Psoas muscle (tissue), 7 donors: ENCODE measurements at regions not wholly inside any gene's neighbourhood (a gene's known extent, or its start where the extent isn't known, plus 50 kb on each side); places are given as distances from the start of the nearest gene placed in this dataset.

Source experiments
- ATAC-seq, 4 donors: fragments of 200-7000 bp; cut with Tn5 transposase; one replicate each; pipeline ENCODE4 v1.9.1; 2020; ENCODE audit warnings: moderate library complexity in 3 of 4, mild to moderate bottlenecking in 2 of 4
- DNase-seq, 2 donors: peaks; one replicate each; pipeline ENCODE4 v3.0.0-alpha.2; 2020
- H3K27ac ChIP-seq: fragments of 200-600 bp; one replicate; pipeline ENCODE4 v1.8.0; 2022
- H3K27me3 ChIP-seq, 3 donors: fragments of 200-600 bp in 1 of 3; one replicate each; pipeline versions ENCODE4 v1.6.1 to v1.8.0; 2013 to 2022; ENCODE audit warnings: low read length in 2 of 3, mild to moderate bottlenecking in 2 of 3, moderate library complexity in 1 of 3; ENCODE audit not compliant: insufficient read depth in 3 of 3
- H3K36me3 ChIP-seq, 2 donors: fragments of 200-600 bp in 1 of 2; one replicate each; pipeline versions ENCODE4 v1.6.1 to v1.8.0; 2013 to 2022; ENCODE audit warnings: low read depth in 1 of 2, mild to moderate bottlenecking in 1 of 2, moderate library complexity in 1 of 2; ENCODE audit not compliant: insufficient read depth in 1 of 2
- H3K4me1 ChIP-seq: fragments of 200-600 bp; one replicate; pipeline ENCODE4 v1.8.0; 2022
- H3K4me3 ChIP-seq: fragments of 200-600 bp; one replicate; pipeline ENCODE4 v1.8.0; 2022; ENCODE audit warnings: mild to moderate bottlenecking
- H3K9me3 ChIP-seq: fragments of 200-600 bp; one replicate; pipeline ENCODE4 v1.8.0; 2022
- WGBS, 3 donors: extraction: QIAGEN DNeasy Blood & Tissue Kit; methylation state at CpG; one replicate each; pipeline versions ENCODE4 v1.1.6 to v1.1.7; 2013; 5-methylcytosine and 5-hydroxymethylcytosine counted together
- intact Hi-C, 2 donors: fragments of 100-400 bp; cut with DNase I; formaldehyde crosslinking; loops; one replicate each; pipeline versions ENCODE4 v1.11.0 to v1.14.2; 2022
- TF ChIP-seq, protein P1 (sequence below): fragments of 200-600 bp; IDR thresholded peaks from one replicate; pipeline ENCODE4 v1.8.0; 2022; ENCODE audit warnings: antibody characterized with exemption
- donor health status: healthy with polysubstance abuse.
- donor health status: DM: no; HTN: no; CAD: no; lungs with moderate emphysema.
- donor health status: Bipolar disorder and iron deficiency.
- donor health status: healthy.
- donor health status: DM: yes; HTN: yes; CAD: no.
- donor health status: DM: no; HTN: no; CAD: no.
- donor health status: DM: yes; HTN: yes; CAD: no.

DNA sequence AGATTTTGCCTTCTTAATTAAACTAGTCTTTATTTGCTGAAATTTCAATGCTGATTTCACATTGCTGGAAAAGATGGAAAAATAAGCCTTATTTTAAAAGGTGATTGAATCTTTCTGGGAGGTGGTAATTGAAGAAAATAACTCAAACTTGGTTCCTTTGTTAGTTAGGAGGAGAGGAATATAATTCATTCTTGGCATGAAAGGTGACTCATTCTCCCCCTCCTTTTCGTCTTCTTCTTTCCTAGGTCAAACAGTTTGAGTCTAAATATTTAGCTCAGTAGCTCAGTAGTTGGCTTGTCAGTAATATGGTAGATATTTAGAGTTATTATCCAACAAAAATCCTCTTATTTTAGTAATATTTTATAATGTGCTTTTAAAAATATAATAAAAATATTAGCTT lies 353.9 kb upstream of the MEF2C start:
- intact Hi-C loops = no loop called here
- no peaks in the 10 kb centered on the region for H3K27me3 ChIP-seq
- H3K27ac ChIP-seq = no peak overlapping the region
- peaks cover 7% of the 10 kb centered on the region for H3K4me1 ChIP-seq
- H3K9me3 ChIP-seq = no peaks in the 10 kb centered on the region
- TF ChIP-seq, protein P1, sequence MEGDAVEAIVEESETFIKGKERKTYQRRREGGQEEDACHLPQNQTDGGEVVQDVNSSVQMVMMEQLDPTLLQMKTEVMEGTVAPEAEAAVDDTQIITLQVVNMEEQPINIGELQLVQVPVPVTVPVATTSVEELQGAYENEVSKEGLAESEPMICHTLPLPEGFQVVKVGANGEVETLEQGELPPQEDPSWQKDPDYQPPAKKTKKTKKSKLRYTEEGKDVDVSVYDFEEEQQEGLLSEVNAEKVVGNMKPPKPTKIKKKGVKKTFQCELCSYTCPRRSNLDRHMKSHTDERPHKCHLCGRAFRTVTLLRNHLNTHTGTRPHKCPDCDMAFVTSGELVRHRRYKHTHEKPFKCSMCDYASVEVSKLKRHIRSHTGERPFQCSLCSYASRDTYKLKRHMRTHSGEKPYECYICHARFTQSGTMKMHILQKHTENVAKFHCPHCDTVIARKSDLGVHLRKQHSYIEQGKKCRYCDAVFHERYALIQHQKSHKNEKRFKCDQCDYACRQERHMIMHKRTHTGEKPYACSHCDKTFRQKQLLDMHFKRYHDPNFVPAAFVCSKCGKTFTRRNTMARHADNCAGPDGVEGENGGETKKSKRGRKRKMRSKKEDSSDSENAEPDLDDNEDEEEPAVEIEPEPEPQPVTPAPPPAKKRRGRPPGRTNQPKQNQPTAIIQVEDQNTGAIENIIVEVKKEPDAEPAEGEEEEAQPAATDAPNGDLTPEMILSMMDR = no peak
- no peaks in the 10 kb centered on the region for H3K36me3 ChIP-seq
- H3K4me3 ChIP-seq = no peak overlapping the region
- WGBS, 3 donors = 43 to 67% (median 52%) methylated on average over 1 of the region's 1 CpG
- ATAC-seq (no peak), DNase-seq (no peak)

DNA sequence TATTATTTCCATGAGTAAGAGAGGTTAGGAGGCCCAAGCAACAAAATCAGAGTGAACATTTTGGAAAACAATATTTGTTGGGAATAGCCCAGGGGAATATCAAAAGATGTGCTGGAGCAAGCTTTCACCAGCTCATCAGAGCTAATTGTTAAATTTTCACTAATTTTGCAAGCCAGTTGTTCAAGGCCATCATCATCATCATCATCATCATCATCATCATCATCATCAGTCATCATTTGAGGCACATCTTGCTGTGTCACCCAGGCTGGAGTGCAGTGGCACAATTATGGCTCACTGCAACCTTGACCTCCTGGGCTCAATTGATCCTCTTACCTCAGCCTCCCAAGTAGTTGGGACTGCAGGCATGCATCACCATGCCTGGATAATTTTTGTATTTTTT lies 350.5 kb upstream of the MEF2C start:
- Histone ChIP-seq H3K27ac (no peak overlapping the region), H3K36me3 (no peaks in the 10 kb centered on the region), H3K9me3 (no peaks in the 10 kb centered on the region), H3K4me1 (no peaks in the 10 kb centered on the region), H3K27me3 (no peaks in the 10 kb centered on the region), H3K4me3 (no peak overlapping the region)
- DNase-seq (no peak), ATAC-seq (no peak)
- TF ChIP-seq, protein P1 = no peak
- intact Hi-C loops = no loop called here

DNA sequence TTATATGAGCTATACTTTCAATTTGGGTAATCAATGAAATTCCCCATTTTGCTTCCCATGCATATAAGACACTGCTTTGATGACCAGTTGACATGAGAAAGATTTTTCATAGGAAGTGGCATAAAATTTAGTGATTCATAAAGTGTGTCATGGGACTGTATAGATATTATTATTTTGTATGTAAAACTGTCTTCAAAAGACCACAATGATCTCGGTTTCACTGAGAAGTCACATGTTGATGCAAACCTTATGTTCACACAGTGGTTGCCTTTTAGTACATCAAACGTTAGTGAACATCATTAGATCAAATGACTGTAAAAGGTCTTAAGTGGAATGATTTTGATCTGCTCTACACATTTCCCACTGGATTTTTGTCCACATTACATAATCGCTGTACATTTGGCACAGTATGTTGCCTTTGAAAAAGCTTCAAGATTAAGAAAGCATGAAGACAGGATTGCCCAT lies 349.2 kb upstream of the MEF2C start:
- H3K4me3 ChIP-seq = no peak overlapping the region
- TF ChIP-seq, protein P1 = no peak
- 53 to 61% (median 60%) methylated on average over 3 of the region's 3 CpGs for WGBS, 3 donors
- no peaks in the 10 kb centered on the region for H3K4me1 ChIP-seq
- no peaks in the 10 kb centered on the region for H3K27me3 ChIP-seq
- no peak overlapping the region for H3K27ac ChIP-seq
- intact Hi-C loops = no loop called here
- DNase-seq = no peak
- ATAC-seq = no peak
- H3K36me3 ChIP-seq = no peaks in the 10 kb centered on the region
- no peaks in the 10 kb centered on the region for H3K9me3 ChIP-seq

DNA sequence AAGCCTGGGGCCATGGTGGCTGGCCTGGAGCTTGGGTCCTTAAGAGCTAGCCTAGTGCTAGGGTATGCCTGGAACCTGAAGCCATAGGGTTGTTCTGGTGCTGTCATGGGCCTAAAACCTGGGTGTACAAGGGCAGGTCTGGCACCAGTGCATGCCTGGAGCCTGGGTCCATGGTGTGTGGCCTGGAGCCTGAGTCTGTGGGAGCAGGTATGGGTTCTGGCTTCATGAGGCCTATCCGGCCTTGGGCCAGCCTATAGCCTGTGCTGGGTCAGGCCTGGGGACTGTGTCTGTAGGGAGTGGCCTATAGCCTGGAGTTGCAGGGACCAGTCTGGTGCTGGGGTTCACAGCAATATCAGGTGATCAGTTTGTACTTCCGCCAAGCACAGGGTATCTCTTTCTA lies 347.2 kb upstream of the MEF2C start:
- TF ChIP-seq, protein P1 = no peak

DNA sequence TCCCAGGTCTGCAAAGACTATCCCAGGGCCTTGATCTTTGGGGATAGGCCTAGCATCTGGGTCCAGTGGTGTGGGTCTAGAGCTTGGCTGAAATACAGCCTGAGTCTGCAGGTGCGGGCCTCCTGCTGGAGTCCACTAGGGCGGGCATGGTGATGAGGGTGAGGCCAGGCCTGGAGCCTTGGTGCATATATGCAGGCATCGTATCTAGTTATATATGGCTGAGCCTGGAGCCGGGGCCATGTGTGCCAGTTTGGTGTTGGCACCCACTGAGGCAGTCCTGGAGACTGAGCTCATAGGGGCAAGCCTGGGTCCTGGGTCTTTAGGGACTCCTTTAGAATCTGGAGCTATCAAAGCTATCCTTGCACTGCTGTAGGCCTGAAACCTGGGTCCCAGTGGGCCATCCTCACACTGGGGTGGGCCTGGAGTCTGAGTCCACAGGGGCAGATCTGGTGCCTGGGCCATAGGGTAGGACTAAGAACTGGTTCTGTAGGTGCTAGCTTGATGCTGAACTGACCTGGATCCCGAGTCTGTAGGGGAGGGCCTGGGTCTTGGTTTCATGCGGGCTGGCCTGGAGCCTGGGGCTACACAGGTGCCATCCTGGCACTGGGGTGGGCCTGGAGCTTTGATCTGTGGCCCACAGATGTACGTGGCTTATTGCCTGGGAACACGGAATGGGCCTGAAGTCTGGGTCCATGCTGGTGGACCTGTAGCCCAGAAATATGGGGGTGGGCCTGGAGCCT lies 346.5 kb upstream of the MEF2C start:
- Histone ChIP-seq H3K4me1 (no peaks in the 10 kb centered on the region), H3K27me3 (no peaks in the 10 kb centered on the region), H3K36me3 (no peaks in the 10 kb centered on the region), H3K9me3 (no peaks in the 10 kb centered on the region), H3K4me3 (no peak overlapping the region), H3K27ac (no peak overlapping the region)
- peak in 1 of 2 donors; percentile 30 for DNase-seq
- TF ChIP-seq, protein P1 = no peak
- WGBS, 3 donors = 97% methylated on average over 8 of the region's 8 CpGs
- ATAC-seq = no peak
- intact Hi-C loops = no loop called here

More for the DNA sequence above, 347.2 kb upstream of the MEF2C start:
- Histone ChIP-seq H3K4me1 (no peaks in the 10 kb centered on the region), H3K36me3 (no peaks in the 10 kb centered on the region), H3K27me3 (no peaks in the 10 kb centered on the region), H3K4me3 (no peak overlapping the region), H3K9me3 (no peaks in the 10 kb centered on the region), H3K27ac (no peak overlapping the region)
- DNase-seq (peak in 1 of 2 donors; percentile 32), ATAC-seq (no peak)
- intact Hi-C loops = no loop called here
- WGBS, 3 donors = 72 to 95% (median 94%) methylated on average over 2 of the region's 2 CpGs
